Natural killer cell (primary cell): ENCODE measurements at regions not wholly inside any gene's neighbourhood (a gene's known extent, or its start where the extent isn't known, plus 50 kb on each side); places are given as distances from the start of the nearest gene placed in this dataset.

ENCODE experiments used
- ATAC-seq, 3 donors: fragments of 150-1000 bp in 2 of 3; fragments of 200-7000 bp in 1 of 3; cut with Tn5 transposase; 1 replicate in 1 of 3; 2 replicates in 2 of 3; pipeline ENCODE4 v1.10.0; 2021; ENCODE audit warnings: mild to moderate bottlenecking in 2 of 3, moderate library complexity in 2 of 3
- DNase-seq, 2 donors: peaks; one replicate each; pipeline versions ENCODE4 v3.0.0 to v3.0.0-alpha.2; 2013 to 2021; ENCODE audit warnings: mixed read lengths in 1 of 2
- H3K27ac ChIP-seq: one replicate; pipeline ENCODE4 v1.5.1; 2013; ENCODE audit warnings: mild to moderate bottlenecking, low read length
- H3K27me3 ChIP-seq: one replicate; pipeline ENCODE4 v1.6.1; 2013; ENCODE audit warnings: low read length; ENCODE audit not compliant: control insufficient read depth, insufficient read depth
- H3K36me3 ChIP-seq: one replicate; pipeline ENCODE4 v1.6.1; 2013; ENCODE audit warnings: low read length; ENCODE audit not compliant: control insufficient read depth, insufficient read depth
- H3K4me1 ChIP-seq: one replicate; pipeline ENCODE4 v1.6.1; 2013; ENCODE audit warnings: low read length; ENCODE audit not compliant: control insufficient read depth, insufficient read depth
- H3K4me3 ChIP-seq: one replicate; pipeline ENCODE4 v1.5.1; 2013; ENCODE audit warnings: low read length
- H3K9me3 ChIP-seq: one replicate; pipeline ENCODE4 v1.6.1; 2013; ENCODE audit warnings: low read length; ENCODE audit not compliant: control insufficient read depth, insufficient read depth
- H3K27ac Mint-ChIP-seq, 2 donors: one replicate each; pipeline ENCODE4 v1.8.0; 2022; ENCODE audit warnings: mild to moderate bottlenecking in 2 of 2, mixed read lengths in 2 of 2, moderate library complexity in 1 of 2
- H3K27me3 Mint-ChIP-seq, 2 donors: one replicate each; pipeline ENCODE4 v1.8.0; 2022; ENCODE audit warnings: low read depth in 2 of 2, mixed read lengths in 2 of 2
- H3K36me3 Mint-ChIP-seq: one replicate; pipeline ENCODE4 v1.8.0; 2022; ENCODE audit warnings: mixed read lengths
- H3K4me1 Mint-ChIP-seq, 2 donors: one replicate each; pipeline ENCODE4 v1.8.0; 2022; ENCODE audit warnings: mixed read lengths in 2 of 2
- H3K4me3 Mint-ChIP-seq: one replicate; pipeline ENCODE4 v1.8.0; 2022; ENCODE audit warnings: mild to moderate bottlenecking, moderate library complexity, mixed read lengths
- H3K9me3 Mint-ChIP-seq, 2 donors: one replicate each; pipeline ENCODE4 v1.8.0; 2022; ENCODE audit warnings: mixed read lengths in 2 of 2
- WGBS: methylation state at CpG from one replicate; pipeline ENCODE4 v1.1.7; 2013; ENCODE audit warnings: missing lambda C conversion rate; ENCODE audit not compliant: insufficient coverage; 5-methylcytosine and 5-hydroxymethylcytosine counted together
- intact Hi-C: fragments of 100-400 bp; cut with micrococcal nuclease; formaldehyde crosslinking; loops from one replicate; pipeline ENCODE4 v1.14.2; 2022
- TF ChIP-seq, protein P1 (sequence below): fragments of 200-600 bp; IDR thresholded peaks from one replicate; pipeline ENCODE4 v1.8.0; 2022; ENCODE audit warnings: antibody characterized with exemption

DNA sequence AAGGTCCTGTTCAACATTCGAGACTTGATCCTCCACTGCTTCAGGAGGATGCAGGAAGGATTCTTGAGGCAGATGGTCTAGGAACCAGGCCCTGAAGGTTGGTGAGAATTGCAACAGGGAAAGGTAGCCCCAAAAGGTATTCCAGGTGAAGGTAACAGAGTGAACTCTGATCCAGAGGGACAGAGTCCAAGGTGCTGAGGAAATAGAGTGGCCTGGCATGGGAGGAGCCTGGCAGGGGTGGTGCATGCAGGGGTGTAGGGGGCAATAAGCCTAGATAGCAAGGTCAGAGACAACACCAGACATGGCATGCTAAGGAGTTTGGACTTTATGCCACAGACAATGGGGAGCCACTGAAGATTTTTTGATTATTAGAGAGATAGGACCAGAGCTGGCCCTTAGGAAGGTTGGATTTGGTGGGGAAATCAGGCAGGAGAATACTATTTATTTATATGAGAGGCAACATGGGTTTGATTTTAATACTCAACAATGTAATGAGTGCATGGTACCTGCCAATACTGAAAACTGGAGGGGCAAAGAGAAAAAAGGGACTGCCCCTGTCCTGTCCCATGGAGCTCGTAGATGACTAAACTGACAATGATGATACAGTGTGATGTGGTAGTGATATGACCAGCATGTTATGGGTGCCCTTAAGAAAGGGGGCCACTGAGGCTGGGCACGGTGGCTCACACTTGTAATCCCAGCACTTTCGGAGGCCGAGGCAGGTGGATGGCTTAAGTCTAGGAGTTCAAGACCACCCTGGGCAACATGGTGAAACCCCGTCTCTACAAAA, 50.5 kb upstream of the TMED10 start:
- no peak overlapping the region for H3K4me3 Mint-ChIP-seq
- no peak for ATAC-seq
- 88% methylated on average over 6 of the region's 6 CpGs for WGBS

More for the DNA sequence above, 50.5 kb upstream of the TMED10 start:
- TF ChIP-seq, protein P1, sequence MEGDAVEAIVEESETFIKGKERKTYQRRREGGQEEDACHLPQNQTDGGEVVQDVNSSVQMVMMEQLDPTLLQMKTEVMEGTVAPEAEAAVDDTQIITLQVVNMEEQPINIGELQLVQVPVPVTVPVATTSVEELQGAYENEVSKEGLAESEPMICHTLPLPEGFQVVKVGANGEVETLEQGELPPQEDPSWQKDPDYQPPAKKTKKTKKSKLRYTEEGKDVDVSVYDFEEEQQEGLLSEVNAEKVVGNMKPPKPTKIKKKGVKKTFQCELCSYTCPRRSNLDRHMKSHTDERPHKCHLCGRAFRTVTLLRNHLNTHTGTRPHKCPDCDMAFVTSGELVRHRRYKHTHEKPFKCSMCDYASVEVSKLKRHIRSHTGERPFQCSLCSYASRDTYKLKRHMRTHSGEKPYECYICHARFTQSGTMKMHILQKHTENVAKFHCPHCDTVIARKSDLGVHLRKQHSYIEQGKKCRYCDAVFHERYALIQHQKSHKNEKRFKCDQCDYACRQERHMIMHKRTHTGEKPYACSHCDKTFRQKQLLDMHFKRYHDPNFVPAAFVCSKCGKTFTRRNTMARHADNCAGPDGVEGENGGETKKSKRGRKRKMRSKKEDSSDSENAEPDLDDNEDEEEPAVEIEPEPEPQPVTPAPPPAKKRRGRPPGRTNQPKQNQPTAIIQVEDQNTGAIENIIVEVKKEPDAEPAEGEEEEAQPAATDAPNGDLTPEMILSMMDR = no peak
- Histone ChIP-seq H3K36me3 (no peaks in the 10 kb centered on the region), H3K4me1 (peaks cover 64% of the 10 kb centered on the region), H3K4me3 (no peak overlapping the region), H3K27ac (no peak overlapping the region), H3K9me3 (no peaks in the 10 kb centered on the region), H3K27me3 (no peaks in the 10 kb centered on the region)
- no peak for DNase-seq
- Mint-ChIP-seq H3K27ac (no peak overlapping the region), H3K9me3 (no peaks in the 10 kb centered on the region), H3K36me3 (no peaks in the 10 kb centered on the region), H3K4me1 (peaks cover 46 to 71% of the 10 kb centered on the region in 2 donors), H3K27me3 (no peaks in the 10 kb centered on the region)
- intact Hi-C loops = no loop called here
